NT2/D1 (cell line): ENCODE measurements at regions not wholly inside any gene's neighbourhood (a gene's known extent, or its start where the extent isn't known, plus 50 kb on each side); places are given as distances from the start of the nearest gene placed in this dataset.

Experiments
- DNase-seq: peaks from one replicate; pipeline ENCODE4 v3.0.0-alpha.2; 2011; ENCODE audit warnings: low read depth, low spot score
- H3K27me3 ChIP-seq: 2 replicates; pipeline ENCODE4 v1.6.0; 2011; ENCODE audit warnings: mild to moderate bottlenecking; ENCODE audit not compliant: insufficient read length, insufficient read depth
- H3K36me3 ChIP-seq: 2 replicates; pipeline ENCODE4 v1.6.1; 2011; ENCODE audit warnings: mild to moderate bottlenecking, low read length, mixed read lengths; ENCODE audit not compliant: insufficient read depth, insufficient read length
- H3K4me1 ChIP-seq: 2 replicates; pipeline ENCODE4 v1.5.1; 2011; ENCODE audit not compliant: insufficient read depth, insufficient read length
- H3K4me3 ChIP-seq: 2 replicates; pipeline ENCODE4 v1.5.1; 2011; ENCODE audit warnings: low read depth; ENCODE audit not compliant: insufficient read length
- H3K9ac ChIP-seq: 2 replicates; pipeline ENCODE4 v1.6.0; 2011; ENCODE audit warnings: low read depth; ENCODE audit not compliant: insufficient read length
- H3K9me3 ChIP-seq: 2 replicates; pipeline ENCODE4 v1.5.1; 2011; ENCODE audit warnings: mild to moderate bottlenecking, low read length; ENCODE audit not compliant: insufficient read depth
- SUZ12 ChIP-seq: IDR thresholded peaks from 2 replicates; pipeline ENCODE4 v1.6.1; 2011; ENCODE audit not compliant: insufficient read length, insufficient read depth; ENCODE audit errors: extremely low read depth
- YY1 ChIP-seq: IDR thresholded peaks from 2 replicates; pipeline ENCODE4 v1.6.1; 2011; ENCODE audit not compliant: insufficient read length, insufficient read depth
- ZNF274 ChIP-seq: IDR thresholded peaks from 2 replicates; pipeline ENCODE4 v1.6.1; 2011; ENCODE audit warnings: mild to moderate bottlenecking, low read depth, low read length

DNA sequence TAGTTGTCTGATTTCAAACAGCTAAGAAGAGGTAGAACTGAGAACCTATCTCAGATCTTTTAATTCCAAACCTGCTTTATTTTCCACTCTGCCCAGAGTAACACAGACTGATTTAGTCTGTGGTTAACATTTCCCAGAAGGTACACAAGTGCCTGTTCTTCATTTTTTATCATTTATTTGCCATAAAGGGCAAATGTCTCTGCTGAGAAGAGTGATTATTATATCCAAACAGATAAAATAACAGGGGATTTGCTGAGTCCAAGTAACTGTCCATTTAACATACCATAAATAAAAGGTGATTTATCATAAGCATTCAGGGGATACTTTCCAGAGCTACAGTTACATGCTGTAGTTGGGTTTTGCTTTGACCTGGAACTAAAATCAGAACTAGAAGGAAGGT lies 617.7 kb downstream of the MBD2 start:
- Histone ChIP-seq H3K9ac (no peak overlapping the region), H3K36me3 (no peaks in the 10 kb centered on the region), H3K4me1 (no peaks in the 10 kb centered on the region), H3K27me3 (no peaks in the 10 kb centered on the region), H3K9me3 (no peaks in the 10 kb centered on the region), H3K4me3 (no peak overlapping the region)
- no peak for DNase-seq
- TF ChIP-seq ZNF274 (no peak), YY1 (no peak), SUZ12 (no peak)

- H3K4me1 ChIP-seq: no peaks in the 10 kb centered on the region
- DNase-seq: no peak
- H3K4me3 ChIP-seq: no peak overlapping the region
- H3K9me3 ChIP-seq: no peaks in the 10 kb centered on the region
- no peaks in the 10 kb centered on the region for H3K36me3 ChIP-seq
- H3K27me3 ChIP-seq: no peaks in the 10 kb centered on the region
- TF ChIP-seq YY1 (no peak), SUZ12 (no peak), ZNF274 (no peak)
- H3K9ac ChIP-seq: no peak overlapping the region
Observed at GRCh38 chr18:53605198-53605597, 619.3 kb downstream of the MBD2 start.

GRCh38 chr18:53603276-53603675 lies 621.2 kb downstream of the MBD2 start:
- no peak for DNase-seq
- Histone ChIP-seq H3K36me3 (no peaks in the 10 kb centered on the region), H3K9me3 (no peaks in the 10 kb centered on the region), H3K27me3 (no peaks in the 10 kb centered on the region), H3K9ac (no peak overlapping the region), H3K4me1 (no peaks in the 10 kb centered on the region), H3K4me3 (no peak overlapping the region)
- TF ChIP-seq YY1 (no peak), SUZ12 (no peak), ZNF274 (no peak)

DNA sequence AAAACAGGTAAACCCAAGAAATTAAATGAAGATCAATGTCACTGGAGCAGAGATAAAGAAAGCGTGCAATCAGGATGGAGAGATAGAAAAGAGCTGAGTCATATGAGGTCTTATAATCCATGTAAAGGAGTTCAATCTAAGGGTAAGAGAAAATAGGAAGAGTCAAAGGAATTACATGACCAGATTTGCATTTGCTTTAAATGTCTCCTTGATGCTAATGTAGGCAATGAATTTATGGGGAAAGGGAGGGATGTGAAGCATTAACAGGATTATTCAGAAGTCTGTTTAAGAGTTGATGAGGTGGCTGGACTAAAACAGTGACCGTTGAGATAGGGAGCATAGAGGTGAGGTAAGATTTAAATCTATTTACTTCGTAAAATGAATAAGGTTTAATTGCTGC lies 623.1 kb downstream of the MBD2 start:
- Histone ChIP-seq H3K4me1 (no peaks in the 10 kb centered on the region), H3K27me3 (no peaks in the 10 kb centered on the region), H3K9ac (no peak overlapping the region), H3K36me3 (no peaks in the 10 kb centered on the region), H3K4me3 (no peak overlapping the region), H3K9me3 (no peaks in the 10 kb centered on the region)
- TF ChIP-seq SUZ12: no peak
- no peak for TF ChIP-seq YY1
- TF ChIP-seq ZNF274: no peak
- no peak for DNase-seq

DNA sequence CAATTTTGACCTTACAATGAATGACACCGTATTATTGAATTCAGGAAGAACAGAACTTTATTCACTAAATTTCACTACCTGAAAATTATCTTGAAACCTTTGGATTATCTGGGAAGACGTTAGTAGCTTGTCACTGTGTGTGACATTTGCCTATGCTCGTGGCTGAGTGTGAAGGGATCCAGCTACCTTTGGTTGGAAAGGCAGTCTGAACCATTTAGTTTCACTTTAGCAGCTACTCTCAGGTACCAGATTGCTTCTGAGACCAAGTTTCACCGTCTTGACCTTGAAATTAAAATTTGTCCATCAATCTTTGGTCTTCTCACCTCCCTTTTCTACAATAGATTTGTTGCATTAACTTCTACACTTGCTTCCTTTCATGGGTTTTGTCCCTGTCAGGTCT lies 637.5 kb downstream of the MBD2 start:
- H3K4me1 ChIP-seq: no peaks in the 10 kb centered on the region
- H3K27me3 ChIP-seq: no peaks in the 10 kb centered on the region
- no peak for DNase-seq
- H3K9ac ChIP-seq: no peak overlapping the region
- no peaks in the 10 kb centered on the region for H3K36me3 ChIP-seq
- TF ChIP-seq SUZ12: no peak
- TF ChIP-seq YY1: no peak
- TF ChIP-seq ZNF274: no peak
- no peaks in the 10 kb centered on the region for H3K9me3 ChIP-seq
- no peak overlapping the region for H3K4me3 ChIP-seq
